ENCODE measurements at regions not wholly inside any gene's neighbourhood (a gene's known extent, or its start where the extent isn't known, plus 50 kb on each side); places are given as distances from the start of the nearest gene placed in this dataset.

- ChIA-PET CTCF (no interaction called here), POLR2A (no interaction called here)
- DNase-seq (ENCODE audit: extremely low spot score): no peak
- TF ChIP-seq FOXK2 (IDR thresholded peaks at IDR 0.05) (no peak), NFRKB (IDR thresholded peaks at IDR 0.05) (no peak)
Observed at GRCh38 chr21:26366781-26367180, 196.2 kb upstream of the APP start.

DNA sequence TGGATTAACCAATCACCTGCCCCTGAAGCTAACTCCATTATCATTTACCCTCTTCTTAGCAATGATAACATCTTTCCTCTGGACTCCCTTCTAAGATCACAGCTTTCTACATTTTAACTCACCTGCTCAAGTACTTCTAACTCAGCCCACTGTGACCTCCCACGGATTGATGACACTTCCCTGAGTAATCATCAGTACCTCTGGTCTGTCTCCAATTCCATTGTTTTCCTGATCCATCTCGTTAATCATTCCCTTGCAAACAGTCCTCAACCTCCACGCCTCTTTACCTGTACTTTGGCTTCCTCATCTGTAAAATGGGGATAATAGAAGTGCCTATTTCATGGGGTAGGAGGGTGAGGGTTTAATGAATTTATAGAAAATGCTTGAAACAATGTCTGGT, 195.3 kb upstream of the APP start:
- DNase-seq (ENCODE audit: extremely low spot score): no peak
- POLR2A ChIA-PET: no interaction called here
- CTCF ChIA-PET: no interaction called here

DNA sequence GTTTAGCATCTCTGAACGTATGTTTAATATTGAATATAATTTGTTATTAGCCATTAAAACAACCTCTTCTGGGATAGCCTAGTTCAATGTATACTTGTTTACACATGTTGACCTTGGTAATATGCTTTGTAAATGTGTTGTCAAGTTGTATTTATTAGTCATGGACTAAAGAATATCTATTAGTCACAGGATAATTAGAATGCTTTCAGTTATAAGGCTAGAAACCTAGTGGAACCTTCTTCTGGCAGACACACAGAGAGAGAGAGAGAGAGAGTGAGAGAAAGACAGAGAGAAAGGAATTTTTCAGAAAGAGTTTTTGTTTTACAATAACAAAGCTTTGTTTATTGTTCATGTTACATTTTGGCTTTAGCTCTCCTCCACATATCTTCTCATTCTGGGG, 181.1 kb upstream of the APP start:
- TF ChIP-seq NFRKB (IDR thresholded peaks at IDR 0.05) (no peak), SUZ12 (IDR thresholded peaks at IDR 0.05) (no peak), SP1 (IDR thresholded peaks at IDR 0.05) (no peak), TARDBP (IDR thresholded peaks at IDR 0.05) (no peak), L3MBTL2 (conservative IDR thresholded peaks at IDR 0.05) (no peak), ARNT (IDR thresholded peaks at IDR 0.05) (no peak)
- TF ChIP-seq, protein P1, sequence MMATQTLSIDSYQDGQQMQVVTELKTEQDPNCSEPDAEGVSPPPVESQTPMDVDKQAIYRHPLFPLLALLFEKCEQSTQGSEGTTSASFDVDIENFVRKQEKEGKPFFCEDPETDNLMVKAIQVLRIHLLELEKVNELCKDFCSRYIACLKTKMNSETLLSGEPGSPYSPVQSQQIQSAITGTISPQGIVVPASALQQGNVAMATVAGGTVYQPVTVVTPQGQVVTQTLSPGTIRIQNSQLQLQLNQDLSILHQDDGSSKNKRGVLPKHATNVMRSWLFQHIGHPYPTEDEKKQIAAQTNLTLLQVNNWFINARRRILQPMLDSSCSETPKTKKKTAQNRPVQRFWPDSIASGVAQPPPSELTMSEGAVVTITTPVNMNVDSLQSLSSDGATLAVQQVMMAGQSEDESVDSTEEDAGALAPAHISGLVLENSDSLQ (IDR thresholded peaks at IDR 0.05): no peak
- DNase-seq (ENCODE audit: extremely low spot score): no peak
- ChIA-PET CTCF (no interaction called here), POLR2A (no interaction called here)

More for the DNA sequence above, 195.3 kb upstream of the APP start:
- TF ChIP-seq NFRKB (IDR thresholded peaks at IDR 0.05) (no peak), SUZ12 (IDR thresholded peaks at IDR 0.05) (no peak), FOXK2 (IDR thresholded peaks at IDR 0.05) (no peak), ELF4 (IDR thresholded peaks at IDR 0.05) (no peak), TARDBP (IDR thresholded peaks at IDR 0.05) (no peak), FOXM1 (IDR thresholded peaks at IDR 0.05; ENCODE audit: borderline replicate concordance) (no peak)

DNA sequence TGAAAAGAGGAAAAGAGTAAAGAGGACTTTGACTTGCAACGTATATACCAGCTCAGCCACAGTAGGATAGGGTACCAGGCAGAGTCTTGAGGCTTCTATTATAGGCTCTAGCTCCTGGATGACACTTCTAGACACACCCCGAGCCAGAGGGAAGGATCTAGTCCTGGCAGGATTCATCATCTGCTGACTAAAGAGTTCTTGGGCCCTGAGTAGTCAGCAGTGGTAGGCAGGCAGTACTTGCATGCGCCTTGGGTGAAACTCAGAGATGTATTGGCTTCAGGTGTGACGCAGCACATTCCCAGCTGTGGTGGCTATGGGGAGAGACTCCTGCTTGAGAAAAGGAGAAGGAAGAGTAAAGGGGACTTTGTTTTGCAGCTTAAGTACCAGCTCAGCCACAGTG, 162.3 kb upstream of the APP start:
- POLR2A ChIA-PET: no interaction called here

GRCh38 chr21:26331205-26331980, 160.8 kb upstream of the APP start:
- no peak for DNase-seq (ENCODE audit: extremely low spot score)
- ChIA-PET POLR2A (no interaction called here), CTCF (no interaction called here)
- TF ChIP-seq NFRKB (IDR thresholded peaks at IDR 0.05) (no peak), ARNT (IDR thresholded peaks at IDR 0.05) (no peak), SP1 (IDR thresholded peaks at IDR 0.05) (no peak)

More for the DNA sequence above, 162.3 kb upstream of the APP start:
- no peak for DNase-seq (ENCODE audit: extremely low spot score)
- CTCF ChIA-PET: no interaction called here
- no peak for TF ChIP-seq ELF4 (IDR thresholded peaks at IDR 0.05)
- TF ChIP-seq FOXM1 (IDR thresholded peaks at IDR 0.05; ENCODE audit: borderline replicate concordance): no peak
- TF ChIP-seq BHLHE40 (IDR thresholded peaks at IDR 0.05; ENCODE audit: borderline replicate concordance): no peak
- TF ChIP-seq FOXA1 (IDR thresholded peaks at IDR 0.05): no peak
- TF ChIP-seq SP1 (IDR thresholded peaks at IDR 0.05): no peak
- no peak for TF ChIP-seq NFRKB (IDR thresholded peaks at IDR 0.05)
- TF ChIP-seq ZNF384 (IDR thresholded peaks at IDR 0.05): no peak
- no peak for TF ChIP-seq TARDBP (IDR thresholded peaks at IDR 0.05)

- DNase-seq (ENCODE audit: extremely low spot score): no peak
- ChIA-PET POLR2A (no interaction called here), CTCF (no interaction called here)
- no peak for TF ChIP-seq ELF4 (IDR thresholded peaks at IDR 0.05)
- TF ChIP-seq HDGF (IDR thresholded peaks at IDR 0.05; ENCODE audit: borderline replicate concordance): no peak
- no peak for TF ChIP-seq FOXM1 (IDR thresholded peaks at IDR 0.05; ENCODE audit: borderline replicate concordance)
- no peak for TF ChIP-seq TARDBP (IDR thresholded peaks at IDR 0.05)
- no peak for TF ChIP-seq CTBP1 (IDR thresholded peaks at IDR 0.05; ENCODE audit: borderline replicate concordance)
- TF ChIP-seq LEF1 (IDR thresholded peaks at IDR 0.05; ENCODE audit: borderline replicate concordance): no peak
- no peak for TF ChIP-seq FOXK2 (IDR thresholded peaks at IDR 0.05)
- TF ChIP-seq, protein P1 (IDR thresholded peaks at IDR 0.05): no peak
- TF ChIP-seq SP1 (IDR thresholded peaks at IDR 0.05): no peak
- no peak for TF ChIP-seq L3MBTL2 (conservative IDR thresholded peaks at IDR 0.05)
- no peak for TF ChIP-seq ZNF384 (IDR thresholded peaks at IDR 0.05)
- no peak for TF ChIP-seq SUZ12 (IDR thresholded peaks at IDR 0.05)
- TF ChIP-seq NFRKB (IDR thresholded peaks at IDR 0.05): no peak
- no peak for TF ChIP-seq FOXA1 (IDR thresholded peaks at IDR 0.05)
- no peak for TF ChIP-seq BHLHE40 (IDR thresholded peaks at IDR 0.05; ENCODE audit: borderline replicate concordance)
- no peak for TF ChIP-seq ARNT (IDR thresholded peaks at IDR 0.05)
Observed at GRCh38 chr21:26320596-26320995, 150.0 kb upstream of the APP start.

DNA sequence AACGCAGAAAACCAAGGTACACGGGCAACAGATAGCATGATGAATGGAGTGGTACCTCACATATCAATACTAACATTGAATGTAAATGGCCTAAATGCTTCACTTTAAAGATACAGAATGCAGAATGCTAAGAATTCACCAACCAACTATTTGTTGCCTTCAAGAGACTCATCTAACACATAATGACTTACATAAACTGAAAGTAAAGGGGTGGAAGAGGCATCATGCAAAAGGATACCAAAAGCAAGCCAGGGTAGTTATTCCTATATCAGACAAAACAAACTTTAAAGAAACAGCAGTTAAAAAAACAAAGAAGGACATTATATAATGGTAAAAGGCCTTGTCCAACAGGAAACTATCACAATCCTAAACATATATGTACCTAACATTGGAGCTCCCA, 137.1 kb upstream of the APP start:
- ChIA-PET POLR2A (no interaction called here), CTCF (no interaction called here)
- TF ChIP-seq FOXM1 (IDR thresholded peaks at IDR 0.05; ENCODE audit: borderline replicate concordance) (no peak), NFRKB (IDR thresholded peaks at IDR 0.05) (no peak), LEF1 (IDR thresholded peaks at IDR 0.05; ENCODE audit: borderline replicate concordance) (no peak)
- no peak for DNase-seq (ENCODE audit: extremely low spot score)

GRCh38 chr21:26297851-26298250, 127.3 kb upstream of the APP start:
- ChIA-PET POLR2A (no interaction called here), CTCF (no interaction called here)
- TF ChIP-seq NFRKB (IDR thresholded peaks at IDR 0.05) (no peak), SP1 (IDR thresholded peaks at IDR 0.05) (no peak), HDGF (IDR thresholded peaks at IDR 0.05; ENCODE audit: borderline replicate concordance) (no peak), L3MBTL2 (conservative IDR thresholded peaks at IDR 0.05) (no peak), FOXK2 (IDR thresholded peaks at IDR 0.05) (no peak), LEF1 (IDR thresholded peaks at IDR 0.05; ENCODE audit: borderline replicate concordance) (no peak), ARNT (IDR thresholded peaks at IDR 0.05) (no peak), ZNF384 (IDR thresholded peaks at IDR 0.05) (no peak), SUZ12 (IDR thresholded peaks at IDR 0.05) (no peak), TARDBP (IDR thresholded peaks at IDR 0.05) (no peak), CTBP1 (IDR thresholded peaks at IDR 0.05; ENCODE audit: borderline replicate concordance) (no peak), ELF4 (IDR thresholded peaks at IDR 0.05) (no peak), FOXM1 (IDR thresholded peaks at IDR 0.05; ENCODE audit: borderline replicate concordance) (no peak), BHLHE40 (IDR thresholded peaks at IDR 0.05; ENCODE audit: borderline replicate concordance) (no peak), FOXA1 (IDR thresholded peaks at IDR 0.05) (no peak)
- TF ChIP-seq, protein P1 (IDR thresholded peaks at IDR 0.05): no peak
- no peak for DNase-seq (ENCODE audit: extremely low spot score)
